Astrocyte (in vitro differentiated cells and primary cell): ENCODE measurements at regions not wholly inside any gene's neighbourhood (a gene's known extent, or its start where the extent isn't known, plus 50 kb on each side); places are given as distances from the start of the nearest gene placed in this dataset. TPM values are rescaled to one million over a fixed set of nuclear protein-coding genes. Genes with fewer than 3 reads are reported as not detected.

Experiments
- DNase-seq: peaks from one replicate; pipeline ENCODE4 v3.0.0-alpha.2; 2010; ENCODE audit warnings: low read depth
- FAIRE-seq: peaks from 2 replicates; lab custom pipeline; 2011; peaks lifted over from hg19 to GRCh38; lab: Jason Lieb, UNC
- H2AFZ ChIP-seq: 2 replicates; pipeline ENCODE4 v1.6.0; 2012; ENCODE audit warnings: low read depth, low read length, inconsistent platforms
- H3K27ac ChIP-seq: 2 replicates; pipeline ENCODE4 v1.5.1; 2011; ENCODE audit warnings: low read depth, low read length, inconsistent platforms
- H3K27me3 ChIP-seq: 2 replicates; pipeline ENCODE4 v1.6.0; 2011; ENCODE audit warnings: low read length, inconsistent platforms; ENCODE audit not compliant: insufficient read depth
- H3K36me3 ChIP-seq: 2 replicates; pipeline ENCODE4 v1.5.1; 2011; ENCODE audit warnings: low read length, inconsistent platforms; ENCODE audit not compliant: insufficient read depth
- H3K4me1 ChIP-seq: 2 replicates; pipeline ENCODE4 v1.5.1; 2011; ENCODE audit warnings: low read length, inconsistent platforms; ENCODE audit not compliant: insufficient read depth
- H3K4me2 ChIP-seq: 2 replicates; pipeline ENCODE4 v1.6.0; 2012; ENCODE audit warnings: low read length, inconsistent platforms
- H3K4me3 ChIP-seq: 2 replicates; pipeline ENCODE4 v1.5.1; 2011; ENCODE audit warnings: low read depth, mild to moderate bottlenecking, low read length, inconsistent platforms; ENCODE audit not compliant: insufficient read depth
- H3K79me2 ChIP-seq: 2 replicates; pipeline ENCODE4 v1.6.0; 2012; ENCODE audit warnings: mild to moderate bottlenecking, low read length, inconsistent platforms; ENCODE audit not compliant: insufficient read depth
- H3K9ac ChIP-seq: 2 replicates; pipeline ENCODE4 v1.6.0; 2012; ENCODE audit warnings: mild to moderate bottlenecking, low read length, inconsistent platforms
- H3K9me3 ChIP-seq: 2 replicates; pipeline ENCODE4 v1.5.1; 2012; ENCODE audit warnings: low read depth, mild to moderate bottlenecking, low read length, inconsistent platforms; ENCODE audit not compliant: insufficient read depth
- H4K20me1 ChIP-seq: 2 replicates; pipeline ENCODE4 v1.6.0; 2012; ENCODE audit warnings: low read length, inconsistent platforms; ENCODE audit not compliant: insufficient read depth
- H3K27ac Mint-ChIP-seq: one replicate; pipeline ENCODE4 v1.8.0; 2021; ENCODE audit warnings: mild to moderate bottlenecking, mixed read lengths; ENCODE audit not compliant: unreplicated experiment
- H3K27me3 Mint-ChIP-seq: one replicate; pipeline ENCODE4 v1.8.0; 2021; ENCODE audit warnings: low read depth, mixed read lengths; ENCODE audit not compliant: unreplicated experiment
- H3K36me3 Mint-ChIP-seq: one replicate; pipeline ENCODE4 v1.8.0; 2021; ENCODE audit warnings: low read depth, mixed read lengths; ENCODE audit not compliant: unreplicated experiment
- H3K4me1 Mint-ChIP-seq: one replicate; pipeline ENCODE4 v1.8.0; 2021; ENCODE audit warnings: low read depth, mixed read lengths; ENCODE audit not compliant: unreplicated experiment
- H3K4me3 Mint-ChIP-seq: one replicate; pipeline ENCODE4 v1.8.0; 2021; ENCODE audit warnings: mild to moderate bottlenecking, moderate library complexity, mixed read lengths; ENCODE audit not compliant: unreplicated experiment
- H3K9me3 Mint-ChIP-seq: one replicate; pipeline ENCODE4 v1.8.0; 2021; ENCODE audit warnings: mild to moderate bottlenecking, mixed read lengths; ENCODE audit not compliant: unreplicated experiment
- CTCF ChIP-seq: IDR thresholded peaks from 2 replicates; pipeline ENCODE4 v1.5.1; 2011; ENCODE audit warnings: low read depth, mild to moderate bottlenecking, inconsistent platforms, low read length, moderate library complexity; ENCODE audit not compliant: insufficient read depth
- EZH2 ChIP-seq: IDR thresholded peaks from 2 replicates; pipeline ENCODE4 v1.6.1; 2012; ENCODE audit warnings: mild to moderate bottlenecking, low read length, inconsistent platforms; ENCODE audit not compliant: insufficient read depth
- microRNA-seq: library from miRNA; unstranded; fragments of <30 nt; microRNA quantifications from one replicate; pipeline ENCODE4 v1.2.0, GENCODE V29; 2020

- DNase-seq = no peak
- Histone ChIP-seq H3K4me3 (no peak overlapping the region), H4K20me1 (no peaks in the 10 kb centered on the region), H3K9me3 (no peaks in the 10 kb centered on the region), H3K27me3 (no peaks in the 10 kb centered on the region), H3K79me2 (no peaks in the 10 kb centered on the region), H3K27ac (no peak overlapping the region), H3K4me2 (no peak overlapping the region), H2AFZ (no peak overlapping the region), H3K36me3 (no peaks in the 10 kb centered on the region), H3K4me1 (no peaks in the 10 kb centered on the region), H3K9ac (no peak overlapping the region)
- Mint-ChIP-seq H3K36me3 (no peaks in the 10 kb centered on the region), H3K27ac (no peak overlapping the region), H3K27me3 (peaks cover 3% of the 10 kb centered on the region), H3K4me3 (no peak overlapping the region), H3K9me3 (no peaks in the 10 kb centered on the region), H3K4me1 (no peaks in the 10 kb centered on the region)
- TF ChIP-seq CTCF (no peak), EZH2 (no peak)
- FAIRE-seq = no peak
Observed at GRCh38 chr4:112093636-112094202, 51.5 kb upstream of the FAM241A start.

GRCh38 chr4:112094330-112094729 is 50.9 kb upstream of the FAM241A start:
- Mint-ChIP-seq H3K27me3 (peaks cover 3% of the 10 kb centered on the region), H3K9me3 (no peaks in the 10 kb centered on the region), H3K27ac (no peak overlapping the region), H3K4me3 (no peak overlapping the region), H3K36me3 (no peaks in the 10 kb centered on the region), H3K4me1 (no peaks in the 10 kb centered on the region)
- no peak overlapping the region for H2AFZ ChIP-seq
- no peaks in the 10 kb centered on the region for H3K79me2 ChIP-seq
- no peak overlapping the region for H3K9ac ChIP-seq
- no peaks in the 10 kb centered on the region for H3K4me1 ChIP-seq
- TF ChIP-seq CTCF (no peak), EZH2 (no peak)
- no peaks in the 10 kb centered on the region for H4K20me1 ChIP-seq
- no peaks in the 10 kb centered on the region for H3K36me3 ChIP-seq
- FAIRE-seq (no peak), DNase-seq (no peak)
- no peak overlapping the region for H3K27ac ChIP-seq
- H3K27me3 ChIP-seq = no peaks in the 10 kb centered on the region
- H3K4me2 ChIP-seq = no peak overlapping the region
- no peak overlapping the region for H3K4me3 ChIP-seq
- H3K9me3 ChIP-seq = no peaks in the 10 kb centered on the region

Small RNA genes in the stretch of these regions (microRNA-seq; reads per million reads assigned to microRNA genes)
- gene MIR297 = not detected
